HCT116 (cell line): ENCODE measurements at regions not wholly inside any gene's neighbourhood (a gene's known extent, or its start where the extent isn't known, plus 50 kb on each side); places are given as distances from the start of the nearest gene placed in this dataset.

Experiments used
- ATAC-seq: fragments of 200-7000 bp; cut with Tn5 transposase; 2 replicates; pipeline ENCODE4 v1.9.1; 2020; ENCODE audit warnings: mild to moderate bottlenecking, moderate library complexity
- BruUV-seq: library from RNA; stranded (reverse); fragments of 400-500 nt; replicated peaks from 2 replicates; lab custom pipeline; 2021; lab: Mats Ljungman, UMichigan
- CTCF ChIA-PET: fragments of 300-600 bp; sonication (Branson Sonifier 250); formaldehyde crosslinking; loops from one replicate; lab custom pipeline; 2021; ENCODE audit warnings: antibody characterized with exemption; lab: Charles Lee
- POLR2A ChIA-PET: fragments of 300-600, 350-600 bp; sonication (Branson Sonifier 250); formaldehyde crosslinking; loops from one replicate; lab custom pipeline; 2021; ENCODE audit warnings: antibody characterized with exemption; lab: Charles Lee
- RAD21 ChIA-PET, 2 experiments: fragments of 300-600 bp; sonication (Branson Sonifier 250); formaldehyde crosslinking; loops; one replicate each; lab custom pipeline; 2023; ENCODE audit warnings: low total read pairs in 2 of 2; ENCODE audit not compliant: uncharacterized antibody in 2 of 2, unreplicated experiment in 2 of 2, low non-redundant PET in 1 of 2; lab: Charles Lee
- DNase-seq: peaks from one replicate; pipeline ENCODE4 v3.0.0-alpha.2; 2010; ENCODE audit warnings: low read depth, low spot score
- H2AFZ ChIP-seq: fragments of 200-600 bp; shearing (Covaris generic), sonication (generic); 2 replicates; pipeline ENCODE4 v1.6.1; 2017; ENCODE audit warnings: low read depth, mixed run types, mixed read lengths, antibody characterized with exemption, low read length; ENCODE audit not compliant: poor library complexity, severe bottlenecking
- H3K27ac ChIP-seq: 2 replicates; pipeline ENCODE4 v1.5.1; 2012; ENCODE audit warnings: low read depth, low read length
- H3K27me3 ChIP-seq: fragments of 200-600 bp; sonication (generic); 2 replicates; pipeline ENCODE4 v1.6.1; 2016; ENCODE audit warnings: mixed run types, low read length, mixed read lengths; ENCODE audit not compliant: insufficient read depth
- H3K36me3 ChIP-seq, 2 experiments: fragments of 200-500 bp in 1 of 2; fragments of 200-600 bp in 1 of 2; sonication (Bioruptor generic) in 1 of 2; sonication (generic) in 1 of 2; 2 replicates each; pipeline versions ENCODE4 v1.5.1 to v1.6.1; 2014 to 2016; ENCODE audit warnings: low read length in 2 of 2, inconsistent platforms in 1 of 2, mixed read lengths in 1 of 2, mixed run types in 1 of 2; ENCODE audit not compliant: insufficient read depth in 2 of 2, control insufficient read depth in 1 of 2
- H3K4me1 ChIP-seq, 2 experiments: fragments of 200-600 bp in 1 of 2; sonication (generic) in 1 of 2; 2 replicates each; pipeline versions ENCODE4 v1.5.1 to v1.6.1; 2012 to 2017; ENCODE audit warnings: low read length in 2 of 2, inconsistent platforms in 1 of 2, mild to moderate bottlenecking in 1 of 2, mixed read lengths in 1 of 2, mixed run types in 1 of 2, moderate library complexity in 1 of 2; ENCODE audit not compliant: insufficient read depth in 2 of 2, control insufficient read depth in 1 of 2
- H3K4me2 ChIP-seq: fragments of 200-600 bp; sonication (generic); 2 replicates; pipeline ENCODE4 v1.6.1; 2017; ENCODE audit warnings: mixed run types, low read length, mixed read lengths
- H3K4me3 ChIP-seq, 2 experiments: fragments of 200-600 bp in 1 of 2; sonication (generic) in 1 of 2; replicated peaks in 1 of 2; 2 replicates each; pipeline ENCODE4 v1.5.1; 2011 to 2016; ENCODE audit warnings: low read length in 2 of 2, control low read depth in 1 of 2, low read depth in 1 of 2, mild to moderate bottlenecking in 1 of 2, mixed read lengths in 1 of 2, mixed run types in 1 of 2
- H3K79me2 ChIP-seq: fragments of 200-600 bp; sonication (generic); 2 replicates; pipeline ENCODE4 v1.6.1; 2017; ENCODE audit warnings: mild to moderate bottlenecking, mixed run types, low read length, moderate library complexity, mixed read lengths; ENCODE audit not compliant: insufficient read depth
- H3K9ac ChIP-seq: fragments of 200-600 bp; sonication (generic); 2 replicates; pipeline ENCODE4 v1.6.1; 2016; ENCODE audit warnings: low read length, mixed read lengths
- H3K9me2 ChIP-seq: fragments of 200-600 bp; sonication (generic), shearing (Covaris generic); 2 replicates; pipeline ENCODE4 v1.6.1; 2017; ENCODE audit warnings: mixed run types, mild to moderate bottlenecking, moderate library complexity; ENCODE audit not compliant: insufficient read depth
- H3K9me3 ChIP-seq, 2 experiments: fragments of 200-500 bp in 1 of 2; fragments of 200-600 bp in 1 of 2; sonication (Bioruptor generic) in 1 of 2; sonication (generic) in 1 of 2; 2 replicates each; pipeline ENCODE4 v1.6.1; 2014 to 2017; ENCODE audit warnings: low read length in 2 of 2, mixed read lengths in 2 of 2, inconsistent platforms in 1 of 2, low read depth in 1 of 2, mild to moderate bottlenecking in 1 of 2, mixed run types in 1 of 2, moderate library complexity in 1 of 2; ENCODE audit not compliant: control insufficient read depth in 1 of 2, insufficient read depth in 1 of 2
- H4K20me1 ChIP-seq: fragments of 200-600 bp; sonication (generic), shearing (Covaris generic); 2 replicates; pipeline ENCODE4 v1.6.1; 2017; ENCODE audit warnings: mixed run types, mild to moderate bottlenecking, moderate library complexity; ENCODE audit not compliant: insufficient read depth
- CBX3 ChIP-seq: IDR thresholded peaks from 2 replicates; pipeline ENCODE4 v1.6.1; 2012; ENCODE audit warnings: low read depth
- EGR1 ChIP-seq: IDR thresholded peaks from 2 replicates; pipeline ENCODE4 v1.6.1; 2012; ENCODE audit warnings: low read depth
- ELF1 ChIP-seq: IDR thresholded peaks from 2 replicates; pipeline ENCODE4 v1.6.1; 2012; ENCODE audit warnings: low read depth, borderline replicate concordance
- EZH2 ChIP-seq: fragments of 200-600 bp; sonication (generic); IDR thresholded peaks from 2 replicates; pipeline ENCODE4 v1.6.1; 2017; ENCODE audit warnings: antibody characterized with exemption, mixed run types
- EZH2phosphoT487 ChIP-seq: fragments of 200-600 bp; IDR thresholded peaks from 2 replicates; pipeline ENCODE4 v1.6.1; 2018; ENCODE audit warnings: antibody characterized with exemption, borderline replicate concordance
- FOSL1 ChIP-seq: IDR thresholded peaks from 2 replicates; pipeline ENCODE4 v1.6.1; 2012; ENCODE audit warnings: low read depth
- JUND ChIP-seq: IDR thresholded peaks from 2 replicates; pipeline ENCODE4 v1.6.1; 2012
- POLR2AphosphoS5 ChIP-seq: IDR thresholded peaks from 2 replicates; pipeline ENCODE4 v1.6.1; 2011; ENCODE audit warnings: mild to moderate bottlenecking, low read depth, low read length, moderate library complexity
- SIN3A ChIP-seq: IDR thresholded peaks from 2 replicates; pipeline ENCODE4 v1.6.1; 2012; ENCODE audit warnings: low read depth
- SP1 ChIP-seq: IDR thresholded peaks from 2 replicates; pipeline ENCODE4 v1.6.1; 2012; ENCODE audit warnings: low read depth
- SRF ChIP-seq: IDR thresholded peaks from 2 replicates; pipeline ENCODE4 v1.6.1; 2012; ENCODE audit warnings: low read depth
- YY1 ChIP-seq: IDR thresholded peaks from 2 replicates; pipeline ENCODE4 v1.6.1; 2011; ENCODE audit warnings: low read length, low read depth, moderate library complexity, mild to moderate bottlenecking; ENCODE audit not compliant: insufficient replicate concordance; ENCODE audit errors: extremely low read depth
- ZFX ChIP-seq: fragments of 450-650 bp; IDR thresholded peaks from 2 replicates; pipeline ENCODE4 v1.6.1; 2017
- ZNF274 ChIP-seq: fragments of 200-500 bp; sonication (Bioruptor generic); IDR thresholded peaks from 2 replicates; pipeline ENCODE4 v1.6.1; 2014; ENCODE audit warnings: mild to moderate bottlenecking, low read depth, low read length, inconsistent platforms
- intact Hi-C: fragments of 100-400 bp; cut with micrococcal nuclease; formaldehyde crosslinking; loops from 2 replicates; pipeline ENCODE4 v1.10.0; 2022
- TF ChIP-seq, protein P1 (sequence below): IDR thresholded peaks from 2 replicates; pipeline ENCODE4 v1.6.1; 2012
- TF ChIP-seq, protein P2 (sequence below): IDR thresholded peaks from 2 replicates; pipeline ENCODE4 v1.6.1; 2011; ENCODE audit warnings: mild to moderate bottlenecking, low read length, moderate library complexity; ENCODE audit not compliant: insufficient replicate concordance; ENCODE audit errors: extremely low read depth
- TF ChIP-seq, protein P3 (sequence below): IDR thresholded peaks from 2 replicates; pipeline ENCODE4 v1.6.1; 2012
- TF ChIP-seq, protein P4 (sequence below): IDR thresholded peaks from 2 replicates; pipeline ENCODE4 v1.6.1; 2012; ENCODE audit warnings: low read depth
- TF ChIP-seq, protein P5 (sequence below), 3 experiments: fragments of 200-600 bp in 1 of 3; sonication (generic) in 1 of 3; IDR thresholded peaks in 2 of 3; conservative IDR thresholded peaks in 1 of 3; 2 replicates each; pipeline ENCODE4 v1.5.1; 2012 to 2017; ENCODE audit warnings: low read depth in 2 of 3, low read length in 2 of 3, antibody characterized with exemption in 1 of 3, borderline replicate concordance in 1 of 3, control low read depth in 1 of 3, mild to moderate bottlenecking in 1 of 3, mixed read lengths in 1 of 3, mixed run types in 1 of 3, moderate library complexity in 1 of 3; ENCODE audit not compliant: insufficient read depth in 1 of 3

DNA sequence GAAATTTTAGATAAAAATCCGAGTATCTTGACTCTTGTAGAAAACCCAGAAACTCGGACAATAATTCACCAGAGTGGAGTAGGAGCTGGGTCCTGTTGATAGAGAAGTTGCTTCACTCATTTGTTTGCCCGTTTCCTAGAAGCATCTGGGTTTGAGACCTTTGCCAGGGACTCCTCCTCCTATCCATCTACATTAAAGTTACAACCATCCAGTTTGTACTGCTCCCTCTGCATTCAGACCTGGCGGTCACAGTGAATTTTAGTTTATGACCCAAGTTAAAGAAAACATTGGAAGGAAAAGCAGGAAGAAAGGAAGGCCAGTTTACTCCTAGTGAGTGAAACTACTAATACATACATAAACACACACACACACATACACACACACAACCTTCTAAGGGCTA, 64.6 kb downstream of the CLDN17 start:
- H4K20me1 ChIP-seq: no peaks in the 10 kb centered on the region
- no peaks in the 10 kb centered on the region for H3K79me2 ChIP-seq
- intact Hi-C loops: no loop called here
- H3K4me3 ChIP-seq: no peak overlapping the region
- H2AFZ ChIP-seq: no peak overlapping the region
- no peaks in the 10 kb centered on the region for H3K36me3 ChIP-seq
- DNase-seq (no peak), ATAC-seq (no peak)
- TF ChIP-seq EZH2phosphoT487 (no peak), ELF1 (no peak), JUND (no peak), SIN3A (no peak), SP1 (no peak), FOSL1 (no peak), EZH2 (no peak), YY1 (no peak), CBX3 (no peak), SRF (no peak), POLR2AphosphoS5 (no peak), ZFX (no peak), EGR1 (no peak), ZNF274 (no peak)
- TF ChIP-seq, protein P1, sequence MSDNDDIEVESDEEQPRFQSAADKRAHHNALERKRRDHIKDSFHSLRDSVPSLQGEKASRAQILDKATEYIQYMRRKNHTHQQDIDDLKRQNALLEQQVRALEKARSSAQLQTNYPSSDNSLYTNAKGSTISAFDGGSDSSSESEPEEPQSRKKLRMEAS: no peak
- TF ChIP-seq, protein P2, sequence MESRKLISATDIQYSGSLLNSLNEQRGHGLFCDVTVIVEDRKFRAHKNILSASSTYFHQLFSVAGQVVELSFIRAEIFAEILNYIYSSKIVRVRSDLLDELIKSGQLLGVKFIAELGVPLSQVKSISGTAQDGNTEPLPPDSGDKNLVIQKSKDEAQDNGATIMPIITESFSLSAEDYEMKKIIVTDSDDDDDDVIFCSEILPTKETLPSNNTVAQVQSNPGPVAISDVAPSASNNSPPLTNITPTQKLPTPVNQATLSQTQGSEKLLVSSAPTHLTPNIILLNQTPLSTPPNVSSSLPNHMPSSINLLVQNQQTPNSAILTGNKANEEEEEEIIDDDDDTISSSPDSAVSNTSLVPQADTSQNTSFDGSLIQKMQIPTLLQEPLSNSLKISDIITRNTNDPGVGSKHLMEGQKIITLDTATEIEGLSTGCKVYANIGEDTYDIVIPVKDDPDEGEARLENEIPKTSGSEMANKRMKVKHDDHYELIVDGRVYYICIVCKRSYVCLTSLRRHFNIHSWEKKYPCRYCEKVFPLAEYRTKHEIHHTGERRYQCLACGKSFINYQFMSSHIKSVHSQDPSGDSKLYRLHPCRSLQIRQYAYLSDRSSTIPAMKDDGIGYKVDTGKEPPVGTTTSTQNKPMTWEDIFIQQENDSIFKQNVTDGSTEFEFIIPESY: no peak
- TF ChIP-seq, protein P3, sequence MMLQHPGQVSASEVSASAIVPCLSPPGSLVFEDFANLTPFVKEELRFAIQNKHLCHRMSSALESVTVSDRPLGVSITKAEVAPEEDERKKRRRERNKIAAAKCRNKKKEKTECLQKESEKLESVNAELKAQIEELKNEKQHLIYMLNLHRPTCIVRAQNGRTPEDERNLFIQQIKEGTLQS: no peak
- TF ChIP-seq, protein P4, sequence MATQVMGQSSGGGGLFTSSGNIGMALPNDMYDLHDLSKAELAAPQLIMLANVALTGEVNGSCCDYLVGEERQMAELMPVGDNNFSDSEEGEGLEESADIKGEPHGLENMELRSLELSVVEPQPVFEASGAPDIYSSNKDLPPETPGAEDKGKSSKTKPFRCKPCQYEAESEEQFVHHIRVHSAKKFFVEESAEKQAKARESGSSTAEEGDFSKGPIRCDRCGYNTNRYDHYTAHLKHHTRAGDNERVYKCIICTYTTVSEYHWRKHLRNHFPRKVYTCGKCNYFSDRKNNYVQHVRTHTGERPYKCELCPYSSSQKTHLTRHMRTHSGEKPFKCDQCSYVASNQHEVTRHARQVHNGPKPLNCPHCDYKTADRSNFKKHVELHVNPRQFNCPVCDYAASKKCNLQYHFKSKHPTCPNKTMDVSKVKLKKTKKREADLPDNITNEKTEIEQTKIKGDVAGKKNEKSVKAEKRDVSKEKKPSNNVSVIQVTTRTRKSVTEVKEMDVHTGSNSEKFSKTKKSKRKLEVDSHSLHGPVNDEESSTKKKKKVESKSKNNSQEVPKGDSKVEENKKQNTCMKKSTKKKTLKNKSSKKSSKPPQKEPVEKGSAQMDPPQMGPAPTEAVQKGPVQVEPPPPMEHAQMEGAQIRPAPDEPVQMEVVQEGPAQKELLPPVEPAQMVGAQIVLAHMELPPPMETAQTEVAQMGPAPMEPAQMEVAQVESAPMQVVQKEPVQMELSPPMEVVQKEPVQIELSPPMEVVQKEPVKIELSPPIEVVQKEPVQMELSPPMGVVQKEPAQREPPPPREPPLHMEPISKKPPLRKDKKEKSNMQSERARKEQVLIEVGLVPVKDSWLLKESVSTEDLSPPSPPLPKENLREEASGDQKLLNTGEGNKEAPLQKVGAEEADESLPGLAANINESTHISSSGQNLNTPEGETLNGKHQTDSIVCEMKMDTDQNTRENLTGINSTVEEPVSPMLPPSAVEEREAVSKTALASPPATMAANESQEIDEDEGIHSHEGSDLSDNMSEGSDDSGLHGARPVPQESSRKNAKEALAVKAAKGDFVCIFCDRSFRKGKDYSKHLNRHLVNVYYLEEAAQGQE: no peak
- TF ChIP-seq, protein P5, sequence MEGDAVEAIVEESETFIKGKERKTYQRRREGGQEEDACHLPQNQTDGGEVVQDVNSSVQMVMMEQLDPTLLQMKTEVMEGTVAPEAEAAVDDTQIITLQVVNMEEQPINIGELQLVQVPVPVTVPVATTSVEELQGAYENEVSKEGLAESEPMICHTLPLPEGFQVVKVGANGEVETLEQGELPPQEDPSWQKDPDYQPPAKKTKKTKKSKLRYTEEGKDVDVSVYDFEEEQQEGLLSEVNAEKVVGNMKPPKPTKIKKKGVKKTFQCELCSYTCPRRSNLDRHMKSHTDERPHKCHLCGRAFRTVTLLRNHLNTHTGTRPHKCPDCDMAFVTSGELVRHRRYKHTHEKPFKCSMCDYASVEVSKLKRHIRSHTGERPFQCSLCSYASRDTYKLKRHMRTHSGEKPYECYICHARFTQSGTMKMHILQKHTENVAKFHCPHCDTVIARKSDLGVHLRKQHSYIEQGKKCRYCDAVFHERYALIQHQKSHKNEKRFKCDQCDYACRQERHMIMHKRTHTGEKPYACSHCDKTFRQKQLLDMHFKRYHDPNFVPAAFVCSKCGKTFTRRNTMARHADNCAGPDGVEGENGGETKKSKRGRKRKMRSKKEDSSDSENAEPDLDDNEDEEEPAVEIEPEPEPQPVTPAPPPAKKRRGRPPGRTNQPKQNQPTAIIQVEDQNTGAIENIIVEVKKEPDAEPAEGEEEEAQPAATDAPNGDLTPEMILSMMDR (IDR thresholded peaks at IDR 0.05 in 2 of 3, conservative IDR thresholded peaks at IDR 0.05 in 1 of 3; ENCODE audit: borderline replicate concordance in 1 of 3, insufficient read depth in 1 of 3, low read depth in 2 of 3, low read length in 2 of 3): no peak
- no peaks in the 10 kb centered on the region for H3K4me1 ChIP-seq
- H3K9me3 ChIP-seq: peaks cover 6 to 25% of the 10 kb centered on the region in 2 experiments; a peak in 2 of 4 replicates
- H3K27me3 ChIP-seq: no peaks in the 10 kb centered on the region
- no peak overlapping the region for H3K9ac ChIP-seq
- no peaks in the 10 kb centered on the region for H3K9me2 ChIP-seq
- ChIA-PET RAD21 (no interaction called here), CTCF (no interaction called here), POLR2A (no interaction called here)
- no TSS peak for BruUV-seq
- no peak overlapping the region for H3K4me2 ChIP-seq
- H3K27ac ChIP-seq: no peak overlapping the region
